A673 (cell line): ENCODE measurements at regions not wholly inside any gene's neighbourhood (a gene's known extent, or its start where the extent isn't known, plus 50 kb on each side); places are given as distances from the start of the nearest gene placed in this dataset.

Experiments used
- BruUV-seq: library from RNA; stranded (reverse); fragments of 400-500 nt; replicated peaks from 2 replicates; lab custom pipeline; 2021; lab: Mats Ljungman, UMichigan
- CTCF ChIA-PET: fragments of 300-600 bp; sonication (Branson Sonifier 250); formaldehyde crosslinking; loops from one replicate; lab custom pipeline; 2022; ENCODE audit warnings: antibody characterized with exemption; lab: Charles Lee
- POLR2A ChIA-PET: fragments of 300-600 bp; sonication (Branson Sonifier 250); formaldehyde crosslinking; loops from one replicate; lab custom pipeline; 2022; ENCODE audit warnings: antibody characterized with exemption; ENCODE audit not compliant: low non-redundant PET; lab: Charles Lee
- DNase-seq: peaks from one replicate; pipeline ENCODE4 v3.0.0-alpha.2; 2015; ENCODE audit warnings: low spot score
- H3K27ac ChIP-seq: fragments of 200-600 bp; sonication (generic); 2 replicates; pipeline ENCODE4 v1.5.1; 2016; ENCODE audit warnings: mixed run types, low read depth, mild to moderate bottlenecking, mixed read lengths, antibody characterized with exemption, low read length; ENCODE audit not compliant: poor library complexity, severe bottlenecking
- H3K27me3 ChIP-seq: fragments of 200-600 bp; sonication (generic); replicated peaks from 2 replicates; pipeline ENCODE4 v1.6.1; 2017; ENCODE audit warnings: mixed run types, low read depth, mild to moderate bottlenecking, mixed read lengths, antibody characterized with exemption, low read length; ENCODE audit not compliant: insufficient read depth, poor library complexity
- H3K36me3 ChIP-seq: fragments of 200-600 bp; sonication (generic); 2 replicates; pipeline ENCODE4 v1.6.1; 2016; ENCODE audit warnings: mixed run types, mild to moderate bottlenecking, mixed read lengths, antibody characterized with exemption, low read length; ENCODE audit not compliant: insufficient read depth, poor library complexity, severe bottlenecking
- H3K4me1 ChIP-seq: fragments of 200-600 bp; sonication (generic); 2 replicates; pipeline ENCODE4 v1.6.1; 2017; ENCODE audit warnings: mixed run types, mild to moderate bottlenecking, mixed read lengths, antibody characterized with exemption, low read length; ENCODE audit not compliant: insufficient read depth, poor library complexity, severe bottlenecking
- H3K4me3 ChIP-seq: fragments of 200-600 bp; sonication (generic); 2 replicates; pipeline ENCODE4 v1.5.1; 2016; ENCODE audit warnings: low read depth, mixed run types, mild to moderate bottlenecking, mixed read lengths, low read length; ENCODE audit not compliant: poor library complexity, severe bottlenecking
- H3K9me3 ChIP-seq: fragments of 200-600 bp; sonication (generic); 2 replicates; pipeline ENCODE4 v1.6.1; 2016; ENCODE audit warnings: mixed run types, low read depth, mild to moderate bottlenecking, mixed read lengths, antibody characterized with exemption, low read length; ENCODE audit not compliant: poor library complexity, severe bottlenecking
- CTCF ChIP-seq: fragments of 300-800, 200-600 bp; sonication (generic); conservative IDR thresholded peaks from 2 replicates; pipeline ENCODE4 v1.5.1; 2017; ENCODE audit warnings: low read depth, mild to moderate bottlenecking, antibody characterized with exemption, low read length, moderate library complexity, mixed read lengths
- EZH2 ChIP-seq: fragments of 200-600 bp; sonication (generic); IDR thresholded peaks from 2 replicates; pipeline ENCODE4 v1.6.1; 2017; ENCODE audit warnings: borderline replicate concordance, low read depth, mild to moderate bottlenecking, mixed read lengths, antibody characterized with exemption, low read length; ENCODE audit not compliant: poor library complexity, severe bottlenecking
- intact Hi-C: fragments of 100-400 bp; cut with micrococcal nuclease; formaldehyde crosslinking; loops from one replicate; pipeline ENCODE4 v1.10.0; 2022; ENCODE audit not compliant: unreplicated experiment

- no peaks in the 10 kb centered on the region for H3K27me3 ChIP-seq
- CTCF ChIA-PET = no interaction called here
- intact Hi-C loops = no loop called here
- peaks cover 8% of the 10 kb centered on the region for H3K4me1 ChIP-seq
- no peaks in the 10 kb centered on the region for H3K36me3 ChIP-seq
- H3K4me3 ChIP-seq = no peak overlapping the region
- H3K9me3 ChIP-seq = no peaks in the 10 kb centered on the region
- no TSS peak for BruUV-seq
- no peak for TF ChIP-seq EZH2
- no peak for TF ChIP-seq CTCF
- POLR2A ChIA-PET = no interaction called here
- no peak overlapping the region for H3K27ac ChIP-seq
- DNase-seq = peak; percentile 31
Observed at GRCh38 chr6:134609716-134610261, 291.9 kb upstream of the SGK1 start.

GRCh38 chr6:134607411-134607810 is 289.5 kb upstream of the SGK1 start:
- no TSS peak for BruUV-seq
- H3K36me3 ChIP-seq = no peaks in the 10 kb centered on the region
- POLR2A ChIA-PET = no interaction called here
- TF ChIP-seq EZH2 (no peak), CTCF (no peak)
- no peak overlapping the region for H3K4me3 ChIP-seq
- H3K9me3 ChIP-seq = no peaks in the 10 kb centered on the region
- intact Hi-C loops = no loop called here
- no peaks in the 10 kb centered on the region for H3K27me3 ChIP-seq
- no peak for DNase-seq
- CTCF ChIA-PET = no interaction called here
- H3K4me1 ChIP-seq = peaks cover 8% of the 10 kb centered on the region
- H3K27ac ChIP-seq = no peak overlapping the region

- intact Hi-C loops = no loop called here
- POLR2A ChIA-PET = no interaction called here
- CTCF ChIA-PET = no interaction called here
- H3K27me3 ChIP-seq = no peaks in the 10 kb centered on the region
- peaks cover 5% of the 10 kb centered on the region for H3K4me1 ChIP-seq
- DNase-seq = no peak
- TF ChIP-seq EZH2 (no peak), CTCF (no peak)
- no peak overlapping the region for H3K27ac ChIP-seq
- H3K9me3 ChIP-seq = no peaks in the 10 kb centered on the region
- no peak overlapping the region for H3K4me3 ChIP-seq
- no TSS peak for BruUV-seq
- no peaks in the 10 kb centered on the region for H3K36me3 ChIP-seq
Observed at GRCh38 chr6:134605034-134605433, 287.1 kb upstream of the SGK1 start.
